MM.1S (cell line): ENCODE measurements at regions not wholly inside any gene's neighbourhood (a gene's known extent, or its start where the extent isn't known, plus 50 kb on each side); places are given as distances from the start of the nearest gene placed in this dataset.

Source experiments
- DNase-seq: peaks from one replicate; pipeline ENCODE4 v3.0.0-alpha.2; 2015
- H2AFZ ChIP-seq: fragments of 300-600 bp; sonication (generic); 2 replicates; pipeline ENCODE4 v1.6.0; 2016; ENCODE audit warnings: antibody characterized with exemption, low read length
- H3F3A ChIP-seq: fragments of 300-600 bp; sonication (generic); 2 replicates; pipeline ENCODE4 v1.6.1; 2016; ENCODE audit warnings: mild to moderate bottlenecking, antibody characterized with exemption, low read length, moderate library complexity, mixed read lengths; ENCODE audit not compliant: insufficient read depth
- H3K27ac ChIP-seq: fragments of 300-600 bp; sonication (generic); 2 replicates; pipeline ENCODE4 v1.5.1; 2016; ENCODE audit warnings: mild to moderate bottlenecking, low read length
- H3K27me3 ChIP-seq: fragments of 300-600 bp; sonication (generic); replicated peaks from 2 replicates; pipeline ENCODE4 v1.6.0; 2016; ENCODE audit warnings: low read length; ENCODE audit not compliant: insufficient read depth
- H3K36me3 ChIP-seq: fragments of 300-600 bp; sonication (generic); replicated peaks from 2 replicates; pipeline ENCODE4 v1.6.1; 2016; ENCODE audit warnings: mild to moderate bottlenecking, low read length, mixed read lengths; ENCODE audit not compliant: insufficient read depth
- H3K4me1 ChIP-seq: fragments of 300-600 bp; sonication (generic); 2 replicates; pipeline ENCODE4 v1.6.1; 2016; ENCODE audit warnings: low read length, mixed read lengths
- H3K4me2 ChIP-seq: fragments of 300-600 bp; sonication (generic); 2 replicates; pipeline ENCODE4 v1.6.0; 2016; ENCODE audit warnings: low read depth, low read length
- H3K4me3 ChIP-seq: fragments of 300-600 bp; sonication (generic); 2 replicates; pipeline ENCODE4 v1.5.1; 2016; ENCODE audit warnings: low read length, mixed read lengths
- H3K79me2 ChIP-seq: fragments of 300-600 bp; sonication (generic); 2 replicates; pipeline ENCODE4 v1.6.1; 2016; ENCODE audit warnings: mixed run types, low read length, mixed read lengths
- H3K9ac ChIP-seq: fragments of 300-600 bp; sonication (generic); 2 replicates; pipeline ENCODE4 v1.6.1; 2016; ENCODE audit warnings: low read length, mixed read lengths
- H3K9me2 ChIP-seq: fragments of 300-600 bp; sonication (generic); replicated peaks from 2 replicates; pipeline ENCODE4 v1.6.1; 2016; ENCODE audit warnings: mild to moderate bottlenecking, low read length, mixed read lengths; ENCODE audit not compliant: insufficient read depth
- H3K9me3 ChIP-seq: fragments of 300-600 bp; sonication (generic); replicated peaks from 2 replicates; pipeline ENCODE4 v1.6.1; 2016; ENCODE audit warnings: mild to moderate bottlenecking, low read length, mixed read lengths; ENCODE audit not compliant: insufficient read depth
- H4K20me1 ChIP-seq: fragments of 300-600 bp; sonication (generic); 2 replicates; pipeline ENCODE4 v1.6.1; 2016; ENCODE audit warnings: mild to moderate bottlenecking, low read length, moderate library complexity, mixed read lengths; ENCODE audit not compliant: insufficient read depth
- CTCF ChIP-seq: fragments of 300-600 bp; sonication (generic); IDR thresholded peaks from 2 replicates; pipeline ENCODE4 v1.5.1; 2016; ENCODE audit warnings: antibody characterized with exemption, low read length, mixed read lengths
- EZH2 ChIP-seq: fragments of 300-600 bp; sonication (generic); optimal IDR thresholded peaks from 2 replicates; pipeline ENCODE3; 2017; ENCODE audit warnings: low read depth, mild to moderate bottlenecking, antibody characterized with exemption, low read length, mixed read lengths
- EZH2phosphoT487 ChIP-seq: fragments of 300-600 bp; sonication (generic); IDR thresholded peaks from 2 replicates; pipeline ENCODE4 v1.6.1; 2018; ENCODE audit warnings: antibody characterized with exemption, low read length

- Histone ChIP-seq H3K4me1 (peaks cover 8% of the 10 kb centered on the region), H3K9ac (no peak overlapping the region), H3K4me3 (no peak overlapping the region), H3K9me2 (no peaks in the 10 kb centered on the region), H3K36me3 (no peaks in the 10 kb centered on the region), H3K4me2 (no peak overlapping the region), H2AFZ (no peak overlapping the region), H3F3A (no peaks in the 10 kb centered on the region), H3K79me2 (no peaks in the 10 kb centered on the region), H3K9me3 (no peaks in the 10 kb centered on the region), H4K20me1 (no peaks in the 10 kb centered on the region), H3K27ac (no peak overlapping the region), H3K27me3 (no peaks in the 10 kb centered on the region)
- DNase-seq = no peak
- TF ChIP-seq EZH2phosphoT487 (no peak), CTCF (no peak), EZH2 (no peak)
Observed at GRCh38 chr5:53355931-53356330, 124.5 kb upstream of the FST start.

GRCh38 chr5:53357439-53357838, 123.0 kb upstream of the FST start:
- H3K27ac ChIP-seq = no peak overlapping the region
- H3K4me1 ChIP-seq = peaks cover 8% of the 10 kb centered on the region
- DNase-seq = peak; percentile 60
- no peaks in the 10 kb centered on the region for H3K36me3 ChIP-seq
- H3K4me3 ChIP-seq = no peak overlapping the region
- H3K9ac ChIP-seq = no peak overlapping the region
- H3F3A ChIP-seq = no peaks in the 10 kb centered on the region
- no peaks in the 10 kb centered on the region for H4K20me1 ChIP-seq
- 0 out of 2 replicates have a peak overlapping the region, but pooled peaks have one; percentile 0 for H2AFZ ChIP-seq
- H3K9me3 ChIP-seq = no peaks in the 10 kb centered on the region
- no peak overlapping the region; the same call in 1 of the 2 replicates for H3K4me2 ChIP-seq
- H3K9me2 ChIP-seq = no peaks in the 10 kb centered on the region
- no peaks in the 10 kb centered on the region for H3K27me3 ChIP-seq
- H3K79me2 ChIP-seq = no peaks in the 10 kb centered on the region
- TF ChIP-seq EZH2 (no peak), CTCF (no peak), EZH2phosphoT487 (no peak)

- DNase-seq = no peak
- Histone ChIP-seq H3K27ac (no peak overlapping the region), H4K20me1 (no peaks in the 10 kb centered on the region), H3F3A (no peaks in the 10 kb centered on the region), H3K4me2 (no peak overlapping the region), H2AFZ (no peak overlapping the region), H3K4me3 (no peak overlapping the region), H3K9ac (no peak overlapping the region), H3K4me1 (peaks cover 8% of the 10 kb centered on the region), H3K79me2 (no peaks in the 10 kb centered on the region), H3K9me2 (no peaks in the 10 kb centered on the region), H3K36me3 (no peaks in the 10 kb centered on the region), H3K27me3 (no peaks in the 10 kb centered on the region), H3K9me3 (no peaks in the 10 kb centered on the region)
- TF ChIP-seq CTCF (no peak), EZH2 (no peak), EZH2phosphoT487 (no peak)
Observed at GRCh38 chr5:53358794-53359193, 121.6 kb upstream of the FST start.
